DOHH2 (cell line): ENCODE measurements at regions not wholly inside any gene's neighbourhood (a gene's known extent, or its start where the extent isn't known, plus 50 kb on each side); places are given as distances from the start of the nearest gene placed in this dataset.

Experiments used
- EZH2phosphoT487 ChIP-seq: fragments of 200-600 bp; sonication (generic); IDR thresholded peaks from 2 replicates; pipeline ENCODE4 v1.6.1; 2017; ENCODE audit warnings: borderline replicate concordance, mild to moderate bottlenecking, antibody characterized with exemption, low read length, moderate library complexity, mixed read lengths
- TF ChIP-seq, protein P1 (sequence below): fragments of 200-600 bp; sonication (generic); IDR thresholded peaks from one replicate; pipeline ENCODE4 v1.5.1; 2014; ENCODE audit warnings: antibody characterized with exemption, mild to moderate bottlenecking, low read depth, low read length; ENCODE audit not compliant: poor library complexity, severe bottlenecking

DNA sequence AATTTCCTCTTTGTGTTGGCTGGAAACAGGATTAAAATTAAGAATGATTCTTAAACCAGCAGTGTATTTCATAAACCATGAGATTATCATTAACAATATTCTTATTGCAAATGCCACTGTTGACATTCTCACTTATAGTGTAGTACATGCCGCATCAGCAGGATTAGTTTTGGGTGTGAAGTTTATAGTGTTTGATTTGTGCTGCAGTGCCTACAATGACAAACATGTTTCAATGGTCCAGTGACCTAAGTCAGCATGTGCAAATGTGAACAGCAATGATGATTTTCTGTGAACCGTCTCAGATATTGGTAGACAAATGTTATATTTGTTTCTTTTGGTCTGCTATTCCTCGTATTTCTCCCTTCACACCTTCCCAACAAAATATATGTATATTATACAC is 49.8 kb upstream of the TDRD3 start:
- TF ChIP-seq, protein P1, sequence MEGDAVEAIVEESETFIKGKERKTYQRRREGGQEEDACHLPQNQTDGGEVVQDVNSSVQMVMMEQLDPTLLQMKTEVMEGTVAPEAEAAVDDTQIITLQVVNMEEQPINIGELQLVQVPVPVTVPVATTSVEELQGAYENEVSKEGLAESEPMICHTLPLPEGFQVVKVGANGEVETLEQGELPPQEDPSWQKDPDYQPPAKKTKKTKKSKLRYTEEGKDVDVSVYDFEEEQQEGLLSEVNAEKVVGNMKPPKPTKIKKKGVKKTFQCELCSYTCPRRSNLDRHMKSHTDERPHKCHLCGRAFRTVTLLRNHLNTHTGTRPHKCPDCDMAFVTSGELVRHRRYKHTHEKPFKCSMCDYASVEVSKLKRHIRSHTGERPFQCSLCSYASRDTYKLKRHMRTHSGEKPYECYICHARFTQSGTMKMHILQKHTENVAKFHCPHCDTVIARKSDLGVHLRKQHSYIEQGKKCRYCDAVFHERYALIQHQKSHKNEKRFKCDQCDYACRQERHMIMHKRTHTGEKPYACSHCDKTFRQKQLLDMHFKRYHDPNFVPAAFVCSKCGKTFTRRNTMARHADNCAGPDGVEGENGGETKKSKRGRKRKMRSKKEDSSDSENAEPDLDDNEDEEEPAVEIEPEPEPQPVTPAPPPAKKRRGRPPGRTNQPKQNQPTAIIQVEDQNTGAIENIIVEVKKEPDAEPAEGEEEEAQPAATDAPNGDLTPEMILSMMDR = no peak
- TF ChIP-seq EZH2phosphoT487 = no peak
